ENCODE measurements at regions not wholly inside any gene's neighbourhood (a gene's known extent, or its start where the extent isn't known, plus 50 kb on each side); places are given as distances from the start of the nearest gene placed in this dataset.
A peak's percentile ranks its signal among the peaks of the same experiment; 100 is the strongest.
"Not testable (repeated sequence)": the region's sequence is repeated elsewhere in the genome, so short reads cannot be mapped to it uniquely, and the experiment has no call there.

GRCh38 chr12:63348556-63348955 lies 197.6 kb upstream of the AVPR1A start:
- H3K36me3 ChIP-seq (replicated peaks in 1 of 2; ENCODE audit: control insufficient read depth in 1 of 2, insufficient read depth in 2 of 2, low read length in 2 of 2): no peaks in the 10 kb centered on the region
- Mint-ChIP-seq H3K4me1 (no peaks in the 10 kb centered on the region), H3K36me3 (no peaks in the 10 kb centered on the region), H3K9me3 (peaks cover 0 to 5% (median 2%) of the 10 kb centered on the region in 7 donors), H3K27me3 (ENCODE audit: low read depth in 3 of 3) (peaks cover 0 to 2% (median 0%) of the 10 kb centered on the region in 3 donors), H3K27ac (peak overlapping the region in 1 of 7 donors; percentile 35), H3K4me3 (no peak overlapping the region)
- no peak for DNase-seq
- no peaks in the 10 kb centered on the region for H3K27me3 ChIP-seq (ENCODE audit: control insufficient read depth in 2 of 2, insufficient read depth in 2 of 2, low read length in 2 of 2)
- H3K4me2 ChIP-seq (replicated peaks; ENCODE audit: extremely low read depth, low read length, poor library complexity, severe bottlenecking): no peak overlapping the region
- H3K79me2 ChIP-seq (ENCODE audit: insufficient read depth, low read length): no peaks in the 10 kb centered on the region
- H4K20me1 ChIP-seq (ENCODE audit: insufficient read depth, low read length): no peaks in the 10 kb centered on the region
- H3K4me3 ChIP-seq (replicated peaks in 1 of 3; ENCODE audit: low read depth in 2 of 3, low read length in 3 of 3): no peak overlapping the region
- no peak overlapping the region for H3K27ac ChIP-seq (ENCODE audit: low read depth in 1 of 2, low read length in 2 of 2)
- intact Hi-C loops (cut with micrococcal nuclease): no loop called here
- WGBS (ENCODE audit: insufficient coverage): 100% methylated on average over 1 of the region's 3 CpGs
- H2AFZ ChIP-seq (ENCODE audit: insufficient read depth, low read depth, low read length, poor library complexity, severe bottlenecking): no peak overlapping the region
- TF ChIP-seq CTCF (IDR thresholded peaks at IDR 0.05): no peak
- no peaks in the 10 kb centered on the region for H3K4me1 ChIP-seq (ENCODE audit: control insufficient read depth in 1 of 2, insufficient read depth in 2 of 2, low read length in 2 of 2)
- no peaks in the 10 kb centered on the region for H3K9me3 ChIP-seq (replicated peaks in 1 of 2; ENCODE audit: control insufficient read depth in 1 of 2, insufficient read depth in 1 of 2, low read length in 2 of 2)
- H3K9ac ChIP-seq (ENCODE audit: insufficient read depth, low read length, poor library complexity, severe bottlenecking): no peak overlapping the region

- H3K4me1 Mint-ChIP-seq; H3K9me3 ChIP-seq (replicated peaks in 1 of 2; ENCODE audit: control insufficient read depth in 1 of 2, insufficient read depth in 1 of 2, low read length in 2 of 2); H3K79me2 ChIP-seq (ENCODE audit: insufficient read depth, low read length); H3K4me2 ChIP-seq (replicated peaks; ENCODE audit: extremely low read depth, low read length, poor library complexity, severe bottlenecking); H3K4me1 ChIP-seq (ENCODE audit: control insufficient read depth in 1 of 2, insufficient read depth in 2 of 2, low read length in 2 of 2); H3K36me3 Mint-ChIP-seq; H3K27ac Mint-ChIP-seq; H3K36me3 ChIP-seq (replicated peaks in 1 of 2; ENCODE audit: control insufficient read depth in 1 of 2, insufficient read depth in 2 of 2, low read length in 2 of 2); H3K4me3 Mint-ChIP-seq; H3K27me3 ChIP-seq (ENCODE audit: control insufficient read depth in 2 of 2, insufficient read depth in 2 of 2, low read length in 2 of 2); DNase-seq; H4K20me1 ChIP-seq (ENCODE audit: insufficient read depth, low read length); H3K9ac ChIP-seq (ENCODE audit: insufficient read depth, low read length, poor library complexity, severe bottlenecking); H2AFZ ChIP-seq (ENCODE audit: insufficient read depth, low read depth, low read length, poor library complexity, severe bottlenecking); H3K27me3 Mint-ChIP-seq (ENCODE audit: low read depth in 3 of 3); H3K4me3 ChIP-seq (replicated peaks in 1 of 3; ENCODE audit: low read depth in 2 of 3, low read length in 3 of 3); H3K27ac ChIP-seq (ENCODE audit: low read depth in 1 of 2, low read length in 2 of 2); intact Hi-C loops (cut with micrococcal nuclease): not testable (repeated sequence)
- WGBS (ENCODE audit: insufficient coverage): 71% methylated on average over 4 of the region's 4 CpGs
- H3K9me3 Mint-ChIP-seq: peaks cover 3 to 21% (median 8%) of the 10 kb centered on the region in 7 donors
Measured at GRCh38 chr12:63337158-63337557, 186.2 kb upstream of the AVPR1A start.
